Thyroid gland (tissue), 4 donors: ENCODE measurements at regions not wholly inside any gene's neighbourhood (a gene's known extent, or its start where the extent isn't known, plus 50 kb on each side); places are given as distances from the start of the nearest gene placed in this dataset.
"Not testable (repeated sequence)": the region's sequence is repeated elsewhere in the genome, so short reads cannot be mapped to it uniquely, and the experiment has no call there.

ENCODE experiments used
- DNase-seq, 2 donors: peaks; one replicate each; pipeline ENCODE4 v3.0.0-alpha.2; 2019
- H3K27ac ChIP-seq, 3 donors: fragments of 200-600 bp; sonication (generic); 1 replicate in 2 of 3; 2 replicates in 1 of 3; pipeline ENCODE4 v1.5.1; 2016 to 2019; ENCODE audit warnings: mild to moderate bottlenecking in 1 of 3, moderate library complexity in 1 of 3
- H3K27me3 ChIP-seq: fragments of 200-600 bp; sonication (generic); one replicate; pipeline ENCODE4 v1.5.1; 2019
- H3K36me3 ChIP-seq, 2 donors: fragments of 200-600 bp; sonication (generic); one replicate each; pipeline ENCODE4 v1.5.1; 2016 to 2019
- H3K4me1 ChIP-seq, 2 donors: fragments of 200-600 bp; sonication (generic); one replicate each; pipeline ENCODE4 v1.5.1; 2017 to 2019
- H3K4me3 ChIP-seq, 3 donors: fragments of 200-600 bp; sonication (generic); replicated peaks in 1 of 3; 1 replicate in 2 of 3; 2 replicates in 1 of 3; pipeline ENCODE4 v1.5.1; 2016; ENCODE audit warnings: mild to moderate bottlenecking in 1 of 3
- H3K9me3 ChIP-seq: fragments of 200-600 bp; sonication (generic); one replicate; pipeline ENCODE4 v1.5.1; 2017
- WGBS, 2 donors: methylation state at CpG; one replicate each; pipeline ENCODE4 v1.1.5; 2017; 5-methylcytosine and 5-hydroxymethylcytosine counted together
- intact Hi-C: fragments of 100-400 bp; cut with DNase I; formaldehyde crosslinking; loops from one replicate; pipeline ENCODE4 v1.15.1; 2023

- WGBS, 2 donors = 71 to 76% methylated on average over 10 of the region's 10 CpGs
- DNase-seq, H3K4me3 ChIP-seq, H3K27ac ChIP-seq, H3K9me3 ChIP-seq, H3K36me3 ChIP-seq, H3K4me1 ChIP-seq, H3K27me3 ChIP-seq, intact Hi-C loops: not testable (repeated sequence)
These were observed 143.6 kb upstream of the TPTE start for GRCh38 chr21:10377758-10378157.

DNA sequence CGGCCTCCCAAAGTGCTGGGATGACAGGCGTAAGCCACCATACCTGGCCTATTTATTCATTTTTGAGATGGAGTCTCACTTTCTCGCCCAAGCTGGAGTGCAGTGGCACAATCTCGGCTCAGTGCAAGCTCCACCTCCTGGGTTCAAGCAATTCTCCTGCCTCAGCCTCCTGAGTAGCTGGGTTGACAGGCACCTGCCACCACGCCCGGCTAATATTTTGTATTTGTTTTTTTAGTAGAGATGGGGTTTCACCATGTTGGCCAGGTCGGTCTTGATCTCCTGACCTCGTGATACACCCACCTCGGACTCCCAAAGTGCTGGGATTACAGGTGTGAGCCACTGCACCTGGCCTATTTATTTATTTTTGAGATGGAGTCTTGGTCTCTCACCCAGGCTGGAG lies 141.6 kb upstream of the TPTE start:
- intact Hi-C loops, DNase-seq, H3K27me3 ChIP-seq, H3K4me1 ChIP-seq, H3K9me3 ChIP-seq, H3K4me3 ChIP-seq, H3K36me3 ChIP-seq, H3K27ac ChIP-seq: not testable (repeated sequence)
- WGBS, 2 donors = 80 to 83% methylated on average over 9 of the region's 9 CpGs

GRCh38 chr21:10381687-10382060 lies 139.7 kb upstream of the TPTE start:
- H3K27ac ChIP-seq, H3K36me3 ChIP-seq, DNase-seq, H3K9me3 ChIP-seq, intact Hi-C loops, H3K4me1 ChIP-seq, H3K4me3 ChIP-seq, H3K27me3 ChIP-seq: not testable (repeated sequence)
- WGBS, 2 donors = 82% methylated on average over 6 of the region's 6 CpGs

- H3K4me1 ChIP-seq, intact Hi-C loops, DNase-seq, H3K36me3 ChIP-seq, H3K9me3 ChIP-seq, H3K4me3 ChIP-seq, H3K27me3 ChIP-seq, H3K27ac ChIP-seq: not testable (repeated sequence)
- WGBS, 2 donors = 68 to 72% methylated on average over 8 of the region's 8 CpGs
These were observed 139.2 kb upstream of the TPTE start for GRCh38 chr21:10382135-10382534.

DNA sequence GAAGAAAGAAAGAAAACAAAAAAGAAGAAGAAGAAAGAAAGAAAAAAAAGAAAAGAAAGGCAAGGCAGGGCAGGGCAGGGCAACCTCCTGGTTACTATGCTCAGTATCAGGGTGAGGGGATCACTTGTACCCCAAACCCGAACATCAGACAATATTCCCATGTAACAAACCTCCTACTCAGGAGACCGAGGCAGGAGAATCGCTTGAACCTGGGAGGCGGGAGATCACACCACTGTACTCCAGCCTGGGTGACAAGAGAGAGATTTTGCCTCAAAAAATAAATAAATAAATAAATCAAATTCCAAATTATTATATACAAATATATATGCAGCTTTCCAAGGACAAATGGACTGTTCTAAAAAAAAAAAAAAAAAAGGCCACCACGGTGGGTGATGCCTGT lies 138.8 kb upstream of the TPTE start:
- 59 to 70% methylated on average over 5 of the region's 5 CpGs for WGBS, 2 donors
- H3K36me3 ChIP-seq, DNase-seq, H3K4me3 ChIP-seq, H3K4me1 ChIP-seq, H3K9me3 ChIP-seq, intact Hi-C loops, H3K27me3 ChIP-seq, H3K27ac ChIP-seq: not testable (repeated sequence)

GRCh38 chr21:10383571-10383970 lies 137.8 kb upstream of the TPTE start:
- H3K27me3 ChIP-seq, H3K27ac ChIP-seq, H3K9me3 ChIP-seq, H3K36me3 ChIP-seq, H3K4me3 ChIP-seq, DNase-seq, intact Hi-C loops, H3K4me1 ChIP-seq: not testable (repeated sequence)
- WGBS, 2 donors = 77 to 80% methylated on average over 10 of the region's 10 CpGs

DNA sequence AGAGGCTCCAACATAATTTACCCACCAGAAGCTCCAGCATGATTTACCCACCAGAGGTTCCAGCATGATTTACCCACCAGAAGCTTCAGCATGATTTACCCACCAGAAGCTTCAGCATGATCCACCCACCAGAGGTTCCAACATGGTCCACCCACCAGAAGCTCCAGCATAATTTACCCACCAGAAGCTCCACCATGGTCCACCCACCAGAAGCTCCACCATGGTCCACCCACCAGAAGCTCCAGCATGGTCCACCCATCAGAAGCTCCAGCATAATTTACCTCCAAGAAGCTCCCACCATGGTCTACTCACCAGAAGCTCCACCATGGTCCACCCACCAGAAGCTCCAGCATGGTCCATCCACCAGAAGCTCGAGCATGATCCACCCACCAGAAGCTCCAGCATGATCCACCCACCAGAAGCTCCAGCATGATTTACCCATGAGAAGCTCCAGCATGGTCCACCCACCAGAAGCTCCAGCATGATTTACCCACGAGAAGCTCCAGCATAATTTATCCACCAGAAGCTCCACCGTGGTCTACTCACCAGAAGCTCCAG lies 137.0 kb upstream of the TPTE start:
- H3K27me3 ChIP-seq, H3K27ac ChIP-seq, H3K9me3 ChIP-seq, H3K4me1 ChIP-seq, intact Hi-C loops, H3K4me3 ChIP-seq, DNase-seq, H3K36me3 ChIP-seq: not testable (repeated sequence)
- 48 to 51% methylated on average over 3 of the region's 3 CpGs for WGBS, 2 donors

DNA sequence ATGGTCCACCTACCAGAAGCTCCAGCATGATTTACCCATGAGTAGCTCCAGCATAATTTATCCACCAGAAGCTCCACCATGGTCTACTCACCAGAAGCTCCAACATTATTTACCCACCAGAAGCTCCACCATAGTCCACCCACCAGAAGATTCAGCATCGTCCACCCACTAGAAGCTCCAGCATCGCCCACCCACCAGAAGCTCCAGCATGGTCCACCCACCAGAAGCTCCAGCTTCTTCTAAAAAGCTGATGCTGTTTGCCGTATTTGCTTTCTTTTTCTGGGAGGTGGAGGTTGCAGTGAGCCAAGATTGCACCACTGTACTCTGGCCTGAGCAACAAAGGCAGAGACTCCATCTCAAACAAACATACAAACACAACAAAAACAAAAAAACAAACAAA lies 136.2 kb upstream of the TPTE start:
- H3K9me3 ChIP-seq, H3K4me1 ChIP-seq, H3K4me3 ChIP-seq, H3K36me3 ChIP-seq, DNase-seq, intact Hi-C loops, H3K27ac ChIP-seq, H3K27me3 ChIP-seq: not testable (repeated sequence)
- WGBS, 2 donors = 68 to 80% methylated on average over 3 of the region's 3 CpGs

- H3K27ac ChIP-seq, DNase-seq, H3K4me3 ChIP-seq, H3K4me1 ChIP-seq, intact Hi-C loops, H3K9me3 ChIP-seq, H3K36me3 ChIP-seq, H3K27me3 ChIP-seq: not testable (repeated sequence)
- 65 to 71% methylated on average over 13 of the region's 13 CpGs for WGBS, 2 donors
These were observed 135.4 kb upstream of the TPTE start for GRCh38 chr21:10385898-10386527.

DNA sequence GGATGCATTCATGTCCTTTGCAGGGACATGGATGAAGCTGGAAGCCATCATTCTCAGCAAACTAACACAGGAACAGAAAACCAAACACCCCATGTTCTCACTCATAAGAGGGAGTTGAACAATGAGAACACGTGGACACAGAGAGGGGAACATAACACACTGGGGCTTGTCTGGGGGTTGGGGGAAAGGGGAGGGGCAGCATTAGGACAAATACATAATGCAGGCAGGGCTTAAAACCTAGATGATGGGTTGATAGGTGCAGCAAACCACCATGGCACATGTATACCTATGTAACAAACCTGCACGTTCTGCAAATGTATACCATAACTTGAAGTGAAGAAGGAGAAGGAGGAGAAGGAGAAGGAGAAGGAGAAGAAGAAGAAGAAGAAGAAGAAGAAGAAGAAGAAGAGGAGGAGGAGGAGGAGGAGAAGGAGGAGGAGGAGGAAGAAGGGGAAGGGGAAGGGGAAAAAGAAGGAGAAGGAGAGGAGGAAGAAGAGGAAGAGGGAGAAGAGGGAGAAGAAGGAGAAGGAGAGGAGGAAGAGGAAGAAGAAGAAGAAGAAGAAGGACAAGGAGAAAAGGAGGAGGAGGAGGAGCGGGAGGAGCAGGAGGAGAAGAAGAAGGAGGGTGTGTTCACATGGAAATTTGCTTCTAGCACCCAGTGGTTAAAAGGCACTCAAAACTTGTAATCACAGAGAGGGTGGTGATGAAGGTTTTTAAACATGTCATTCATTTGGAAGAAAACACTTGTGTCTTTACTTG lies 133.5 kb upstream of the TPTE start:
- H3K27me3 ChIP-seq, H3K9me3 ChIP-seq, H3K4me3 ChIP-seq, H3K4me1 ChIP-seq, DNase-seq, H3K36me3 ChIP-seq, intact Hi-C loops, H3K27ac ChIP-seq: not testable (repeated sequence)
- 43 to 58% methylated on average over 3 of the region's 3 CpGs for WGBS, 2 donors

- H3K4me1 ChIP-seq, H3K27me3 ChIP-seq, intact Hi-C loops, H3K36me3 ChIP-seq, H3K27ac ChIP-seq, DNase-seq, H3K9me3 ChIP-seq, H3K4me3 ChIP-seq: not testable (repeated sequence)
- 59 to 64% methylated on average over 9 of the region's 9 CpGs for WGBS, 2 donors
These were observed 132.8 kb upstream of the TPTE start for GRCh38 chr21:10388625-10389024.

- 29% methylated on average over 1 of the region's 1 CpG; no CpG with 5 or more reads in 1 of the 2 donors for WGBS, 2 donors
- H3K4me1 ChIP-seq, H3K36me3 ChIP-seq, H3K9me3 ChIP-seq, H3K27ac ChIP-seq, DNase-seq, H3K27me3 ChIP-seq, intact Hi-C loops, H3K4me3 ChIP-seq: not testable (repeated sequence)
These were observed 129.1 kb upstream of the TPTE start for GRCh38 chr21:10392301-10392700.

DNA sequence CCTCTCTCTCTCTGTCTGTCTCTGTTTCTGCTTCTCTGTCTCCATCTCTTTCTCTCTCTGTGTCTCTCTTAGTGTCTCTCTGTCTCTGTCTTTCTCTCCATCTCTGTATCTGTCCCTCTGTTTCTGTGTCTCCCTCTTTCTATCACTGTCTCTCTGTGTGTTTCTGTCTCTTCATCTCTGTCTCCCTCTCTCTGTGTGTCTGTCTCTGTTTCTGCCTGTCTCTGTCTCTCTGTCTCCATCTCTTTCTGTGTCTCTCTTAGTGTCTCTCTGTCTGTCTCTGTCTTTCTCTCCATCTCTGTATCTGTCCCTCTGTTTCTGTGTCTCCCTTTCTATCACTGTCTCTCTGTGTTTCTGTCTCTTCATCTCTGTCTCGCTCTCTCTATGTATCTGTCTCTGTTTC lies 125.4 kb upstream of the TPTE start:
- H3K9me3 ChIP-seq, H3K4me1 ChIP-seq, H3K27ac ChIP-seq, H3K36me3 ChIP-seq, DNase-seq, intact Hi-C loops, H3K4me3 ChIP-seq, H3K27me3 ChIP-seq: not testable (repeated sequence)
- 42 to 51% methylated on average over 1 of the region's 1 CpG for WGBS, 2 donors
